ENCODE measurements at regions not wholly inside any gene's neighbourhood (a gene's known extent, or its start where the extent isn't known, plus 50 kb on each side); places are given as distances from the start of the nearest gene placed in this dataset.

GRCh38 chr1:48077795-48078222 lies 80.6 kb upstream of the TRABD2B start:
- TF ChIP-seq CTCF (IDR thresholded peaks at IDR 0.05; ENCODE audit: low read depth, low read length), result no peak
- no peak overlapping the region for H3K4me3 ChIP-seq (replicated peaks in 1 of 2; ENCODE audit: low read depth in 2 of 2, low read length in 2 of 2)
- no peak for DNase-seq (ENCODE audit: low read depth in 2 of 2)

- no peak overlapping the region for H3K4me3 ChIP-seq (replicated peaks in 1 of 2; ENCODE audit: low read depth in 2 of 2, low read length in 2 of 2)
- TF ChIP-seq CTCF (IDR thresholded peaks at IDR 0.05; ENCODE audit: low read depth, low read length), result no peak
- no peak for DNase-seq (ENCODE audit: low read depth in 2 of 2)
These were observed 78.8 kb upstream of the TRABD2B start for GRCh38 chr1:48076017-48076416.

- H3K4me3 ChIP-seq (replicated peaks in 1 of 2; ENCODE audit: low read depth in 2 of 2, low read length in 2 of 2), result no peak overlapping the region
- DNase-seq (ENCODE audit: low read depth in 2 of 2), result no peak
- TF ChIP-seq CTCF (IDR thresholded peaks at IDR 0.05; ENCODE audit: low read depth, low read length), result no peak
These were observed 76.8 kb upstream of the TRABD2B start for GRCh38 chr1:48073798-48074530.

GRCh38 chr1:48071513-48071912 lies 74.3 kb upstream of the TRABD2B start:
- H3K4me3 ChIP-seq (replicated peaks in 1 of 2; ENCODE audit: low read depth in 2 of 2, low read length in 2 of 2), result no peak overlapping the region
- no peak for DNase-seq (ENCODE audit: low read depth in 2 of 2)
- no peak for TF ChIP-seq CTCF (IDR thresholded peaks at IDR 0.05; ENCODE audit: low read depth, low read length)

- no peak for TF ChIP-seq CTCF (IDR thresholded peaks at IDR 0.05; ENCODE audit: low read depth, low read length)
- DNase-seq (ENCODE audit: low read depth in 2 of 2), result no peak
These were observed 73.2 kb upstream of the TRABD2B start for GRCh38 chr1:48070396-48070750.

GRCh38 chr1:48069662-48070395 lies 72.6 kb upstream of the TRABD2B start:
- no peak overlapping the region for H3K4me3 ChIP-seq (replicated peaks in 1 of 2; ENCODE audit: low read depth in 2 of 2, low read length in 2 of 2)
- TF ChIP-seq CTCF (IDR thresholded peaks at IDR 0.05; ENCODE audit: low read depth, low read length), result no peak
- peak in 1 of 2 donors; percentile 48 for DNase-seq (ENCODE audit: low read depth in 2 of 2)

More at GRCh38 chr1:48070396-48070750, 73.2 kb upstream of the TRABD2B start:
- H3K4me3 ChIP-seq (replicated peaks in 1 of 2; ENCODE audit: low read depth in 2 of 2, low read length in 2 of 2), result no peak overlapping the region

All from cardiac fibroblast (primary cell).